H9 (cell line): ENCODE measurements at regions not wholly inside any gene's neighbourhood (a gene's known extent, or its start where the extent isn't known, plus 50 kb on each side); places are given as distances from the start of the nearest gene placed in this dataset.

Source experiments
- DNase-seq: peaks from one replicate; pipeline ENCODE4 v3.0.0-alpha.2; 2017
- H2AFZ ChIP-seq: one replicate; pipeline ENCODE4 v1.6.1; 2013; ENCODE audit warnings: mild to moderate bottlenecking, low read length, control low read depth, moderate library complexity
- H2AK5ac ChIP-seq: 2 replicates; pipeline ENCODE4 v1.6.1; 2013; ENCODE audit warnings: low read length, control low read depth, mixed read lengths; ENCODE audit not compliant: insufficient read length
- H2BK120ac ChIP-seq: one replicate; pipeline ENCODE4 v1.6.1; 2013; ENCODE audit warnings: low read depth, mild to moderate bottlenecking, low read length, control low read depth, inconsistent platforms; ENCODE audit not compliant: poor library complexity, severe bottlenecking
- H2BK12ac ChIP-seq: 2 replicates; pipeline ENCODE4 v1.6.1; 2013; ENCODE audit warnings: low read length, control low read depth, mixed read lengths, low read depth; ENCODE audit not compliant: insufficient read length
- H2BK15ac ChIP-seq: 2 replicates; pipeline ENCODE4 v1.6.1; 2013; ENCODE audit warnings: low read depth, low read length, control low read depth
- H2BK20ac ChIP-seq: one replicate; pipeline ENCODE4 v1.6.1; 2013; ENCODE audit warnings: low read depth, mild to moderate bottlenecking, low read length, control low read depth, inconsistent platforms; ENCODE audit not compliant: poor library complexity, severe bottlenecking
- H2BK5ac ChIP-seq: 2 replicates; pipeline ENCODE4 v1.6.1; 2013; ENCODE audit warnings: low read length, control low read depth, mixed read lengths; ENCODE audit not compliant: insufficient read length
- H3K14ac ChIP-seq: 2 replicates; pipeline ENCODE4 v1.6.1; 2013; ENCODE audit warnings: low read length, control low read depth; ENCODE audit not compliant: insufficient read depth
- H3K18ac ChIP-seq: 2 replicates; pipeline ENCODE4 v1.6.1; 2013; ENCODE audit warnings: low read depth, mild to moderate bottlenecking, mixed read lengths, low read length, control low read depth; ENCODE audit not compliant: insufficient read length
- H3K23ac ChIP-seq: 2 replicates; pipeline ENCODE4 v1.6.1; 2013; ENCODE audit warnings: low read length, control low read depth, mixed read lengths, low read depth; ENCODE audit not compliant: insufficient read length
- H3K23me2 ChIP-seq: 2 replicates; pipeline ENCODE4 v1.6.1; 2013; ENCODE audit warnings: low read depth, mild to moderate bottlenecking, mixed read lengths, low read length, control low read depth; ENCODE audit not compliant: insufficient read length, poor library complexity, severe bottlenecking
- H3K27ac ChIP-seq: 2 replicates; pipeline ENCODE4 v1.5.1; 2013; ENCODE audit warnings: low read length, control low read depth, mixed read lengths, low read depth; ENCODE audit not compliant: insufficient read length
- H3K27me3 ChIP-seq: 2 replicates; pipeline ENCODE4 v1.6.1; 2013; ENCODE audit warnings: low read length, control low read depth, inconsistent platforms; ENCODE audit not compliant: insufficient read depth
- H3K4ac ChIP-seq: 2 replicates; pipeline ENCODE4 v1.6.1; 2013; ENCODE audit warnings: low read depth, mild to moderate bottlenecking, control low read depth, inconsistent platforms, low read length, moderate library complexity
- H3K4me1 ChIP-seq: 2 replicates; pipeline ENCODE4 v1.6.1; 2013; ENCODE audit warnings: low read length, control low read depth, inconsistent platforms; ENCODE audit not compliant: insufficient read depth
- H3K4me2 ChIP-seq: 2 replicates; pipeline ENCODE4 v1.6.1; 2013; ENCODE audit warnings: low read length, control low read depth, mixed read lengths; ENCODE audit not compliant: insufficient read length, insufficient read depth
- H3K56ac ChIP-seq: 2 replicates; pipeline ENCODE4 v1.6.1; 2013; ENCODE audit warnings: low read depth, mild to moderate bottlenecking, mixed read lengths, low read length, control low read depth; ENCODE audit not compliant: insufficient read length
- H3K79me1 ChIP-seq: 2 replicates; pipeline ENCODE4 v1.6.1; 2013; ENCODE audit warnings: low read depth, mild to moderate bottlenecking, moderate library complexity, low read length, control low read depth, inconsistent platforms; ENCODE audit not compliant: insufficient read depth, poor library complexity, severe bottlenecking
- H3K79me2 ChIP-seq: 2 replicates; pipeline ENCODE4 v1.6.1; 2013; ENCODE audit warnings: low read length, control low read depth, inconsistent platforms; ENCODE audit not compliant: insufficient read depth
- H3K9ac ChIP-seq: 2 replicates; pipeline ENCODE4 v1.6.1; 2013; ENCODE audit warnings: low read length, control low read depth, mixed read lengths; ENCODE audit not compliant: insufficient read length; ENCODE audit errors: extremely low read depth
- H3K9me3 ChIP-seq: one replicate; pipeline ENCODE4 v1.6.1; 2013; ENCODE audit warnings: low read depth, low read length, inconsistent platforms; ENCODE audit not compliant: control insufficient read depth
- H3T11ph ChIP-seq: one replicate; pipeline ENCODE4 v1.6.1; 2013; ENCODE audit warnings: mild to moderate bottlenecking, low read length, control low read depth, inconsistent platforms
- H4K20me1 ChIP-seq: one replicate; pipeline ENCODE4 v1.6.1; 2013; ENCODE audit not compliant: control insufficient read depth, insufficient read length, insufficient read depth
- H4K5ac ChIP-seq: 2 replicates; pipeline ENCODE4 v1.6.1; 2013; ENCODE audit warnings: low read depth, mild to moderate bottlenecking, mixed read lengths, low read length, control low read depth; ENCODE audit not compliant: insufficient read length
- H4K8ac ChIP-seq: replicated peaks from 2 replicates; pipeline ENCODE4 v1.6.1; 2013; ENCODE audit warnings: low read length, control low read depth, mixed read lengths, low read depth; ENCODE audit not compliant: insufficient read length
- H4K91ac ChIP-seq: 2 replicates; pipeline ENCODE4 v1.6.1; 2013; ENCODE audit warnings: low read depth, mild to moderate bottlenecking, moderate library complexity, mixed read lengths, low read length, control low read depth; ENCODE audit not compliant: insufficient read length
- H3K27ac Mint-ChIP-seq, 3 experiments: 2 replicates in 2 of 3; 3 replicates in 1 of 3; pipeline ENCODE4 v1.8.0; 2020 to 2021; ENCODE audit warnings: mixed read lengths in 3 of 3, mild to moderate bottlenecking in 1 of 3, moderate library complexity in 1 of 3
- H3K27me3 Mint-ChIP-seq: 2 replicates; pipeline ENCODE4 v1.8.0; 2021; ENCODE audit warnings: low read depth, mild to moderate bottlenecking, moderate library complexity, mixed read lengths
- H3K36me3 Mint-ChIP-seq, 3 experiments: 2 replicates in 2 of 3; 3 replicates in 1 of 3; pipeline ENCODE4 v1.8.0; 2020 to 2021; ENCODE audit warnings: low read depth in 3 of 3, mixed read lengths in 3 of 3; ENCODE audit not compliant: insufficient read depth in 1 of 3
- H3K4me1 Mint-ChIP-seq, 2 experiments: 2 replicates each; pipeline ENCODE4 v1.8.0; 2020; ENCODE audit warnings: mixed read lengths in 2 of 2
- H3K4me3 Mint-ChIP-seq, 2 experiments: 2 replicates in 1 of 2; 3 replicates in 1 of 2; pipeline ENCODE4 v1.8.0; 2020 to 2021; ENCODE audit warnings: mild to moderate bottlenecking in 2 of 2, mixed read lengths in 2 of 2, moderate library complexity in 1 of 2
- H3K9me3 Mint-ChIP-seq, 2 experiments: 2 replicates in 1 of 2; 3 replicates in 1 of 2; pipeline ENCODE4 v1.8.0; 2020; ENCODE audit warnings: mild to moderate bottlenecking in 2 of 2, mixed read lengths in 2 of 2, moderate library complexity in 1 of 2
- CTCF ChIP-seq: fragments of 200-600 bp; sonication (generic); conservative IDR thresholded peaks from 3 replicates; pipeline ENCODE4 v1.8.0; 2021; ENCODE audit warnings: antibody characterized with exemption, mild to moderate bottlenecking
- WGBS: extraction: QIAGEN DNeasy Blood & Tissue Kit; methylation state at CpG from one replicate; pipeline ENCODE4 v1.1.7; 2013; ENCODE audit warnings: missing lambda C conversion rate, low lambda C conversion rate, mixed read lengths; ENCODE audit not compliant: insufficient read length; ENCODE audit errors: extremely low coverage; 5-methylcytosine and 5-hydroxymethylcytosine counted together

- H3K23me2 ChIP-seq = no peaks in the 10 kb centered on the region
- H4K8ac ChIP-seq = no peak overlapping the region
- H2BK15ac ChIP-seq = no peak overlapping the region
- H3K4ac ChIP-seq = no peak overlapping the region
- no peak overlapping the region for H2AK5ac ChIP-seq
- no peak overlapping the region for H2BK120ac ChIP-seq
- no peak overlapping the region for H2BK20ac ChIP-seq
- H3K4me1 ChIP-seq = no peaks in the 10 kb centered on the region
- H3K9ac ChIP-seq = no peak overlapping the region
- no peak for DNase-seq
- no peak overlapping the region for H4K5ac ChIP-seq
- no peaks in the 10 kb centered on the region for H3K79me1 ChIP-seq
- no peak overlapping the region for H3K56ac ChIP-seq
- no peak overlapping the region for H3T11ph ChIP-seq
- no peak overlapping the region for H3K4me3 Mint-ChIP-seq
- no peak overlapping the region for H3K4me2 ChIP-seq
- no peaks in the 10 kb centered on the region for H4K20me1 ChIP-seq
- H4K91ac ChIP-seq = no peak overlapping the region
- no peak overlapping the region for H3K18ac ChIP-seq
- H2AFZ ChIP-seq = no peak overlapping the region
- no peaks in the 10 kb centered on the region for H3K36me3 Mint-ChIP-seq
- no CpG with 5 or more reads among the region's 2 CpGs for WGBS
- no peaks in the 10 kb centered on the region for H3K27me3 Mint-ChIP-seq
- H3K27me3 ChIP-seq = no peaks in the 10 kb centered on the region
- H3K27ac ChIP-seq = no peak overlapping the region
- H3K23ac ChIP-seq = no peak overlapping the region
- no peak overlapping the region for H2BK12ac ChIP-seq
- H3K9me3 ChIP-seq = no peaks in the 10 kb centered on the region
- TF ChIP-seq CTCF = no peak
- H3K9me3 Mint-ChIP-seq = no peaks in the 10 kb centered on the region
- H2BK5ac ChIP-seq = no peak overlapping the region
- H3K4me1 Mint-ChIP-seq = peaks cover 8 to 13% of the 10 kb centered on the region in 2 experiments
- H3K14ac ChIP-seq = no peak overlapping the region
- no peak overlapping the region for H3K27ac Mint-ChIP-seq
- no peaks in the 10 kb centered on the region for H3K79me2 ChIP-seq
Observed at GRCh38 chr12:76708296-76708695, 55.6 kb upstream of the ZDHHC17 start.
